Mucosa of gallbladder (tissue), 1 donor: ENCODE measurements at regions not wholly inside any gene's neighbourhood (a gene's known extent, or its start where the extent isn't known, plus 50 kb on each side); places are given as distances from the start of the nearest gene placed in this dataset.

Source experiments
- DNase-seq: peaks from one replicate; pipeline ENCODE4 v3.0.0-alpha.2; 2020; ENCODE audit warnings: low spot score
- donor health status: DM: no; HTN: no; CAD: no.

GRCh38 chr13:33891196-33891742 lies 73.3 kb downstream of the RFC3 start:
- no peak for DNase-seq

GRCh38 chr13:33893559-33893958 lies 75.6 kb downstream of the RFC3 start:
- DNase-seq = no peak

GRCh38 chr13:33904431-33904830 lies 86.5 kb downstream of the RFC3 start:
- DNase-seq = no peak

- no peak for DNase-seq
Observed at GRCh38 chr13:33908116-33908515, 90.2 kb downstream of the RFC3 start.

DNA sequence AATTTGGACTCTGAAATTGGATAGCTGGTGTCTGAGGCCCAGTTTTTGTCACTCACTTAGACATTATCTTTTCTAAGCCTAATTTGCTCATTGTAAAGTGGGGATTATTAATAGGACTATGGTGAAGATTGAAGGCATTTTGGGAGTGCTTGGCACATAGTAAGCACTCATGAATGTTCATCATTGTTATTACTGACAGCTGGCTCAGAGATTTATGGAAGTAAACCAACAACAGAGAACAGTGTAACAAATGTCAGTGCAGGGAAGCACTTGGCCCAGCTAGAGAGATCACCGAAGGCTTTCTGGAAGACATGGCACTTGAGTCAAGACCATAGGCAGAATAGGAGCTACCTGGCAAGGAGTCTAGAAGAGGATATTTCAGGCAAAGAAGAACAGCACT lies 92.3 kb downstream of the RFC3 start:
- DNase-seq = no peak

- no peak for DNase-seq
Observed at GRCh38 chr13:33911521-33911920, 93.6 kb downstream of the RFC3 start.

GRCh38 chr13:33913829-33914228 lies 95.9 kb downstream of the RFC3 start:
- DNase-seq = no peak

DNA sequence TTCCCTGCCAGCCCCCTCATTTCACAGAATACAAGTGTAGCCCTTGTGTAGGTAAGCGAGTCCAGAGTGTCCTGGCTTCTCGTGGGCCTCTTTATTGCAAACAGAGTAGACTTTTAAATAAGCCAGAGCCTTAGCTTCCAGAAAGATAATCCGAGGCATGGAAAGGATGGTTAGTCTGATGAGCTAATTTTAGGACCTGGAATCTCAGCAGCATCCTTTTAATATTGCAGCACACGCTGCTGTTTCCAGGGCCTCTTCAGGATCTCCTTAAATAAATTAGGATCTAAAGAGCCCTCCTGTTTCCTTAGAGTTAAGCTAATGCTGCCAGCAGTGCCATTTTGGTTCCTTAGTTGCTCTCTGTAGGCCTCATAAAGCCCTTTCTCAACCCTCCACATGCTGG lies 99.2 kb downstream of the RFC3 start:
- DNase-seq = no peak

DNA sequence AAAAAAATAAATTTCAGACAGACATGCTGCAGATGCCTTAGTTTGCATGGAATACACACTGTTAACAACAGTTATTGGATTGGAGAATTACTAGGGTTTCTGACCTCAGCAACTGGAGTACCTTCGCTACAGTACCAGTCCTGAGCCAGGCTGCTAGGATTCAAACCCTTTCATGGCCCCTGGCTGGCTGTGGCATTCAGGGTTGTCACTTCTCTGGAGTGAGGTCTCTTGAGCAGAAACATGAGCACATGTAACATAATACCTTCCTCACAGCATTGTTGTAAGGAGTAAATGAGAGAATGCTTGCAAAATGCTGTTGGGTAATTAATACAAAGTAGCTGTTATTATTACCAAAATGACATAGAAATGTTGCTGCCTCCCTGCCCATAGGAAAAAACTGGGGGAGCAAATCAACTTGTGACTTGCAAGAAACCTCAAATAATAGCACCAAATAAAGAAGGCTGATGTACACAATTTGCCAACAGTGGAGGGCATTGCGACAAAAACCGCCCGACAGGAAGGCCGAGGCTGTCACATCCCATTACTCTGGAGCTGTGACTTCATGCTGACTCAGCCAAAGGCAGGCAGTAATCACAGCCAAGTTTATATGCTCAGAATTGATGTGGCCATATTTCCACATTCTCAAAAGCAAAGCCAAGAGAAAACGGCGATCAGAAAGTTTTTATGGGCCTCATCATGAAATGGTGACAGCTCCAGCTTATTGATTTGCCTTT lies 100.4 kb downstream of the RFC3 start:
- no peak for DNase-seq

- no peak for DNase-seq
Observed at GRCh38 chr13:33919120-33919519, 101.2 kb downstream of the RFC3 start.

- no peak for DNase-seq
Observed at GRCh38 chr13:33925563-33925962, 107.6 kb downstream of the RFC3 start.

- no peak for DNase-seq
Observed at GRCh38 chr13:33927315-33927714, 109.4 kb downstream of the RFC3 start.

- no peak for DNase-seq
Observed at GRCh38 chr13:33931397-33932311, 113.7 kb downstream of the RFC3 start.

- no peak for DNase-seq
Observed at GRCh38 chr13:33932769-33933406, 114.9 kb downstream of the RFC3 start.

DNA sequence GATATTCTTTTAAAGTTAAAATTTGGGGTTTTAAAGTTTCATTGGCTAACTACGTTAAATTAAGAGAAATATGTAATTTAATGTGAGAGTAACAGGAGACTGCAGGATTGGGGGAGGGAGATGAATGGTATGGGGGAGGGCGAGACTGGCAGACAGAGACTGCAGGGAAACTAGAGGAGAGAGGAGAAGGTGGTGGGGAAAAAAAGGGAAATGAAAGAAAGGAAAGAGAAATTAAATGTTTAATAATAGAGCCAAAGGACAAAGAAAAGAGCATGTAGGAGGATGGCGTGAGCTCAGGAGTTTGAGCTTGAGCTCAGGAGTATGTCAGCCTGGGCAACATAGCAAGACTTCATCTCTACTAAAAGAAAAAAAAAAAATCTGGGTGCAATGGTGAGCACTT lies 115.9 kb downstream of the RFC3 start:
- DNase-seq = no peak

GRCh38 chr13:33934343-33934742 lies 116.4 kb downstream of the RFC3 start:
- no peak for DNase-seq

DNA sequence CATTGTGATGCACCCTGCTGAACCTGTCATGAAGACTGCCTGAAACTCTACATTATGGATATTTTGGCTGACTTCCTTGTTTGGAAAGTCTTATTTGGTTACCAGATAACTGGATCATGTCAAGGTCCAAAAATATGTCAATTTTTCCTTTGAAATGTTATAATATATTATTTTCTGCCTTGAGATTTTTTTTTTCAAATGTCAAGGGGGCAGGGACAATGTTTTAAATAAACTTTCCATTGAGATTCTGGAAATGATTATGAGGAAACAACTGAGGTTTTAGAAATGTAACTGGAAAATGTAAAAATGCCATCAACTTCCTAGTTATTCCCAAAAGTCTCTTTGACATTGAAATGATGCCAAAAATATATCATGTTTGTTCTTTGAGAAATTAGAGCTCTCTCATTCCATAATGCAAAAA lies 117.0 kb downstream of the RFC3 start:
- no peak for DNase-seq

DNA sequence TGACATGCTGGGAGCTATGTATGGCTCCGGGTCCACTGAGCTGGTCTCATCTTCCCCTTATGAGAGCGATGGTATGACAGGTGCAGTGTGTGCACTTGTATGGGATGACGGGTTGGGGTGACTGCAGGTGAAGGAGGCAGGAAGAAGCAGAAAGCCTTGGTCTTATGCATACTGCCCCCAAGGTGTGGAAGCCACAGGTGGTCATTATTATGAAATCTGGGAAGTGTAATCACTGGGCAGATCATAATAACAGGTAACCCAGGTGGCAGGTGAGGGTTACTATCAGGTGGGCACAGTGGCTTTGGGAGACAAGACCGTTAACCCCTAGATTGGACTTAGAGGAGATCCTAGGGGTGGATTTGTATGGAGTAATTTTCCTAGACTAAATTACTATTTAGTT lies 118.0 kb downstream of the RFC3 start:
- DNase-seq = no peak

DNA sequence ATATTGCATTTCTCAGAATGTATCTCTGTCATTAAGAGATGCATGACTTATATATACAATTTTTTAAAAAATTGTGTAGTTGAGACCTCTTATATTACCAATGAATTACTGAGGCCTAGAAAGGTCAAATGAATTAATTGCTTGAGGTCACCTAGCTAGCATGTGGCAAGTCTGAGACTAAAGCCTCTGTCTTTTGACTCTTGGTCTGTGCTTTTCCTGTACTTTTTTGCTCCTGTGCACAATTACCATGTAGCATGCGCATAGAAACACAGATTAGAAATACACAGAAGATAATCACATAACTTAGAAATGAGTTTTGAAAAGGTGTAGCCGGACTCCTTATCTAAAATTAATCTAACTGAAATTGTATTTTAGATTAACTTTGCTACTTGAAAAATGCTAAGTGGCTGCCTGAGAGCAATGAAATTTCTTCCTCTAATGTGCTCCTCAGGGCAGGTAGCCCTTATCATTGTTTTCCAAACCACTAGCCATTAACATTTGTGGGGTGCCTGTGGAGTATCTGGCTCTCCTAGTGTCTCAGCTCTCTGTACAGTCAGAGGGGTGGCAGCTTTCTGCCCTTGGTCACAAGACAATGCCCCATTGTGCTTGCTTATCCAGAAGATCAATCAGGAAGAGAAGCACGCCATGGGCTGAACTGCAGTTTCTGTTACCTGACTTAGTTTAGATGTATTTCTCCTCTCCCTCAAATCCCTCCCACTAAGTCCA lies 119.6 kb downstream of the RFC3 start:
- peak; percentile 25 for DNase-seq

GRCh38 chr13:33940256-33940655 lies 122.3 kb downstream of the RFC3 start:
- DNase-seq = no peak

- DNase-seq = no peak
Observed at GRCh38 chr13:33940898-33941297, 122.9 kb downstream of the RFC3 start.

DNA sequence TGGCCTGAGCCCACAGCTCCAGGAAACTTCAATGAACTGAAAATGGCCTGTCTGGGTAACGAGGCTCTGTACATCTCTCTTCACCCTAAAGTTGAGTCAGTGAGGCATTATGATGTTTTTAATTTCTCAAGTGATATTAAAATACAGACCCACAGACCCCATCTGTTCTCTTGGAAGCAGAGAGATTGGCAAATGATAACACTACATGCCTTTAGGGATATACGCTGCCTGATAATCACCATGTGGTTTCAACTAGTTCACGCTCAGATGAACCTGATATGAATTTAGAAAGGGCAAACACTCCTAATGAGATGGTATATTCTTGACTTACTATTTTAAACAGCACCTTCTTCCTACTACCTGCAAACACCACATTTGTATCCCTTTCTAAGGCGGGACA lies 127.5 kb downstream of the RFC3 start:
- DNase-seq = no peak
